Gastrocnemius medialis (tissue), 4 donors: ENCODE measurements at regions not wholly inside any gene's neighbourhood (a gene's known extent, or its start where the extent isn't known, plus 50 kb on each side); places are given as distances from the start of the nearest gene placed in this dataset.

Source experiments
- CTCF ChIP-seq, 5 experiments: fragments of 450-650 bp in 3 of 5; fragments of 200-600 bp in 2 of 5; sonication (generic) in 2 of 5; IDR thresholded peaks in 4 of 5; conservative IDR thresholded peaks in 1 of 5; 1 replicate in 4 of 5; 2 replicates in 1 of 5; pipeline ENCODE4 v1.5.1; 2016 to 2019; ENCODE audit warnings: antibody characterized with exemption in 5 of 5, mild to moderate bottlenecking in 3 of 5, moderate library complexity in 3 of 5
- POLR2A ChIP-seq, 2 donors: fragments of 450-650 bp; IDR thresholded peaks; one replicate each; pipeline ENCODE4 v1.6.1; 2017; ENCODE audit warnings: antibody characterized with exemption in 2 of 2, mild to moderate bottlenecking in 2 of 2, moderate library complexity in 2 of 2

GRCh38 chr2:212897296-212897695 lies 254.1 kb downstream of the IKZF2 start:
- TF ChIP-seq CTCF (IDR thresholded peaks at IDR 0.05 in 4 of 5, conservative IDR thresholded peaks at IDR 0.05 in 1 of 5): no peak
- TF ChIP-seq POLR2A (IDR thresholded peaks at IDR 0.05): no peak
